NCI-H1930 (cell line): ENCODE measurements at regions not wholly inside any gene's neighbourhood (a gene's known extent, or its start where the extent isn't known, plus 50 kb on each side); places are given as distances from the start of the nearest gene placed in this dataset.

Experiments
- DNase-seq, 2 experiments: peaks; one replicate each; lab custom pipeline; 2025; lab: John Stamatoyannopoulos, UW

GRCh38 chr2:212610872-212611425 lies 72.3 kb upstream of the ERBB4 start:
- DNase-seq = no peak

GRCh38 chr2:212609479-212609878 lies 70.9 kb upstream of the ERBB4 start:
- no peak for DNase-seq

GRCh38 chr2:212607080-212607479 lies 68.5 kb upstream of the ERBB4 start:
- no peak for DNase-seq

- no peak for DNase-seq
Measured at GRCh38 chr2:212606232-212606631, 67.6 kb upstream of the ERBB4 start.

- DNase-seq = no peak
Measured at GRCh38 chr2:212596688-212597087, 58.1 kb upstream of the ERBB4 start.

GRCh38 chr2:212596276-212596675 lies 57.7 kb upstream of the ERBB4 start:
- DNase-seq = no peak

- no peak for DNase-seq
Measured at GRCh38 chr2:212595036-212595654, 56.5 kb upstream of the ERBB4 start.

- DNase-seq = no peak
Measured at GRCh38 chr2:212592695-212593094, 54.1 kb upstream of the ERBB4 start.
